Brain microvascular endothelial cell (primary cell): ENCODE measurements at regions not wholly inside any gene's neighbourhood (a gene's known extent, or its start where the extent isn't known, plus 50 kb on each side); places are given as distances from the start of the nearest gene placed in this dataset.

Source experiments
- DNase-seq: peaks from one replicate; pipeline ENCODE4 v3.0.0-alpha.2; 2020
- H3K27ac ChIP-seq: fragments of 250-450 bp; sonication (Bioruptor Pico); 2 replicates; pipeline ENCODE4 v1.5.1; 2020; ENCODE audit warnings: mild to moderate bottlenecking, moderate library complexity
- H3K27me3 ChIP-seq: fragments of 250-450 bp; sonication (Bioruptor Pico); replicated peaks from 2 replicates; pipeline ENCODE4 v1.5.1; 2020; ENCODE audit warnings: mild to moderate bottlenecking
- H3K36me3 ChIP-seq: fragments of 250-450 bp; sonication (Bioruptor Pico); replicated peaks from 2 replicates; pipeline ENCODE4 v1.5.1; 2020; ENCODE audit warnings: mild to moderate bottlenecking
- H3K4me3 ChIP-seq: 2 replicates; pipeline ENCODE4 v1.5.1; 2011; ENCODE audit warnings: low read depth, mild to moderate bottlenecking, control low read depth, low read length, moderate library complexity
- CTCF ChIP-seq: IDR thresholded peaks from 2 replicates; pipeline ENCODE4 v1.5.1; 2011; ENCODE audit warnings: low read depth, mild to moderate bottlenecking, moderate library complexity, low read length, control low read depth, inconsistent platforms; ENCODE audit errors: missing control alignments
- in situ Hi-C: cut with HindIII; loops from 2 replicates; pipeline ENCODE4 v1.10.0; 2017; ENCODE audit warnings: low sequenced_read_pairs, low pct_ligation_motif_present

- TF ChIP-seq CTCF = no peak
- Histone ChIP-seq H3K27ac (no peak overlapping the region), H3K36me3 (no peaks in the 10 kb centered on the region), H3K27me3 (no peaks in the 10 kb centered on the region), H3K4me3 (no peak overlapping the region)
- in situ Hi-C loops = no loop called here
- DNase-seq = no peak
Observed at GRCh38 chr4:101464596-101464995, 117.3 kb upstream of the PPP3CA start.

GRCh38 chr4:101458914-101459313 is 111.6 kb upstream of the PPP3CA start:
- Histone ChIP-seq H3K4me3 (no peak overlapping the region), H3K27ac (no peak overlapping the region), H3K36me3 (no peaks in the 10 kb centered on the region), H3K27me3 (no peaks in the 10 kb centered on the region)
- TF ChIP-seq CTCF = no peak
- in situ Hi-C loops = no loop called here
- DNase-seq = no peak

- no peak overlapping the region for H3K4me3 ChIP-seq
- TF ChIP-seq CTCF = no peak
- no peak for DNase-seq
- H3K36me3 ChIP-seq = no peaks in the 10 kb centered on the region
- in situ Hi-C loops = no loop called here
- H3K27ac ChIP-seq = no peak overlapping the region
- H3K27me3 ChIP-seq = no peaks in the 10 kb centered on the region
Observed at GRCh38 chr4:101458473-101458872, 111.1 kb upstream of the PPP3CA start.

GRCh38 chr4:101451086-101451485 is 103.8 kb upstream of the PPP3CA start:
- H3K4me3 ChIP-seq = no peak overlapping the region
- in situ Hi-C loops = no loop called here
- H3K36me3 ChIP-seq = no peaks in the 10 kb centered on the region
- DNase-seq = no peak
- H3K27me3 ChIP-seq = no peaks in the 10 kb centered on the region
- no peak overlapping the region for H3K27ac ChIP-seq
- no peak for TF ChIP-seq CTCF

GRCh38 chr4:101441446-101441845 is 94.1 kb upstream of the PPP3CA start:
- Histone ChIP-seq H3K27ac (no peak overlapping the region), H3K27me3 (no peaks in the 10 kb centered on the region), H3K4me3 (no peak overlapping the region), H3K36me3 (no peaks in the 10 kb centered on the region)
- DNase-seq = no peak
- in situ Hi-C loops = no loop called here
- no peak for TF ChIP-seq CTCF

GRCh38 chr4:101439926-101440325 is 92.6 kb upstream of the PPP3CA start:
- no peak for TF ChIP-seq CTCF
- in situ Hi-C loops = no loop called here
- Histone ChIP-seq H3K27ac (no peak overlapping the region), H3K36me3 (no peaks in the 10 kb centered on the region), H3K27me3 (no peaks in the 10 kb centered on the region), H3K4me3 (no peak overlapping the region)
- DNase-seq = no peak
